22Rv1 (cell line): ENCODE measurements at regions not wholly inside any gene's neighbourhood (a gene's known extent, or its start where the extent isn't known, plus 50 kb on each side); places are given as distances from the start of the nearest gene placed in this dataset.
"Not testable (repeated sequence)": the region's sequence is repeated elsewhere in the genome, so short reads cannot be mapped to it uniquely, and the experiment has no call there.

Source experiments
- CTCF ChIP-seq: fragments of 450-650 bp; IDR thresholded peaks from 2 replicates; pipeline ENCODE4 v1.5.1; 2017; ENCODE audit warnings: mild to moderate bottlenecking
- ZFX ChIP-seq: fragments of 450-650 bp; IDR thresholded peaks from 2 replicates; pipeline ENCODE4 v1.6.1; 2017; ENCODE audit warnings: antibody characterized with exemption, borderline replicate concordance

GRCh38 chr7:67666359-67666758 lies 669.7 kb downstream of the TYW1 start:
- TF ChIP-seq CTCF, ZFX: not testable (repeated sequence)
